Sigmoid colon (tissue), 6 donors: ENCODE measurements at regions not wholly inside any gene's neighbourhood (a gene's known extent, or its start where the extent isn't known, plus 50 kb on each side); places are given as distances from the start of the nearest gene placed in this dataset.

ENCODE experiments used
- DNase-seq: peaks from one replicate; pipeline ENCODE4 v3.0.0-alpha.2; 2019
- H3K27ac ChIP-seq, 4 donors: fragments of 200-600 bp; sonication (generic); one replicate each; pipeline ENCODE4 v1.5.1; 2016 to 2019; ENCODE audit warnings: mild to moderate bottlenecking in 1 of 4
- H3K27me3 ChIP-seq, 3 donors: fragments of 200-600 bp; sonication (generic); one replicate each; pipeline ENCODE4 v1.5.1; 2019; ENCODE audit warnings: mild to moderate bottlenecking in 1 of 3
- H3K36me3 ChIP-seq, 4 donors: fragments of 200-600 bp; sonication (generic); one replicate each; pipeline ENCODE4 v1.5.1; 2016 to 2019
- H3K4me1 ChIP-seq, 4 donors: fragments of 200-600 bp; sonication (generic); one replicate each; pipeline ENCODE4 v1.5.1; 2017 to 2019
- H3K4me3 ChIP-seq, 4 donors: fragments of 200-600 bp; sonication (generic); one replicate each; pipeline ENCODE4 v1.5.1; 2017 to 2019; ENCODE audit warnings: mild to moderate bottlenecking in 2 of 4, moderate library complexity in 1 of 4
- H3K9me3 ChIP-seq, 4 donors: fragments of 200-600 bp in 3 of 4; sonication (generic) in 3 of 4; one replicate each; pipeline versions ENCODE4 v1.5.1 to v1.6.1; 2013 to 2019
- EP300 ChIP-seq, 4 donors: sonication (generic); formaldehyde crosslinking; IDR thresholded peaks; one replicate each; pipeline ENCODE4 v1.6.1; 2017; ENCODE audit warnings: antibody characterized with exemption in 4 of 4
- POLR2A ChIP-seq, 2 donors: fragments of 450-650 bp; IDR thresholded peaks; one replicate each; pipeline ENCODE4 v1.6.1; 2016; ENCODE audit warnings: antibody characterized with exemption in 2 of 2, mild to moderate bottlenecking in 2 of 2, moderate library complexity in 2 of 2
- POLR2AphosphoS5 ChIP-seq, 4 donors: sonication (generic); formaldehyde crosslinking; IDR thresholded peaks; one replicate each; pipeline ENCODE4 v1.6.1; 2017; ENCODE audit warnings: antibody characterized with exemption in 4 of 4
- WGBS, 2 donors: extraction: QIAGEN DNeasy Blood & Tissue Kit; methylation state at CpG; one replicate each; pipeline ENCODE4 v1.1.7; 2013; 5-methylcytosine and 5-hydroxymethylcytosine counted together
- intact Hi-C: fragments of 100-400 bp; cut with DNase I; formaldehyde crosslinking; loops from one replicate; pipeline ENCODE4 v1.15.1; 2023
- TF ChIP-seq, protein P1 (sequence below), 4 experiments: fragments of 450-650 bp in 3 of 4; fragments of 200-600 bp in 1 of 4; IDR thresholded peaks; one replicate each; pipeline ENCODE4 v1.5.1; 2016 to 2019; ENCODE audit warnings: antibody characterized with exemption in 4 of 4, mild to moderate bottlenecking in 3 of 4, moderate library complexity in 2 of 4
- donor health status: healthy with polysubstance abuse.
- donor health status: healthy.

GRCh38 chr18:11553098-11553940 is 56.1 kb upstream of the SLC35G4 start:
- no peaks in the 10 kb centered on the region for H3K27me3 ChIP-seq
- TF ChIP-seq POLR2A (IDR thresholded peaks at IDR 0.05), result no peak
- TF ChIP-seq POLR2AphosphoS5 (IDR thresholded peaks at IDR 0.05), result no peak
- TF ChIP-seq, protein P1, sequence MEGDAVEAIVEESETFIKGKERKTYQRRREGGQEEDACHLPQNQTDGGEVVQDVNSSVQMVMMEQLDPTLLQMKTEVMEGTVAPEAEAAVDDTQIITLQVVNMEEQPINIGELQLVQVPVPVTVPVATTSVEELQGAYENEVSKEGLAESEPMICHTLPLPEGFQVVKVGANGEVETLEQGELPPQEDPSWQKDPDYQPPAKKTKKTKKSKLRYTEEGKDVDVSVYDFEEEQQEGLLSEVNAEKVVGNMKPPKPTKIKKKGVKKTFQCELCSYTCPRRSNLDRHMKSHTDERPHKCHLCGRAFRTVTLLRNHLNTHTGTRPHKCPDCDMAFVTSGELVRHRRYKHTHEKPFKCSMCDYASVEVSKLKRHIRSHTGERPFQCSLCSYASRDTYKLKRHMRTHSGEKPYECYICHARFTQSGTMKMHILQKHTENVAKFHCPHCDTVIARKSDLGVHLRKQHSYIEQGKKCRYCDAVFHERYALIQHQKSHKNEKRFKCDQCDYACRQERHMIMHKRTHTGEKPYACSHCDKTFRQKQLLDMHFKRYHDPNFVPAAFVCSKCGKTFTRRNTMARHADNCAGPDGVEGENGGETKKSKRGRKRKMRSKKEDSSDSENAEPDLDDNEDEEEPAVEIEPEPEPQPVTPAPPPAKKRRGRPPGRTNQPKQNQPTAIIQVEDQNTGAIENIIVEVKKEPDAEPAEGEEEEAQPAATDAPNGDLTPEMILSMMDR (IDR thresholded peaks at IDR 0.05), result peak; percentile 64 to 83 (median 74)
- TF ChIP-seq EP300 (IDR thresholded peaks at IDR 0.05), result no peak
- WGBS, 2 donors, result 29 to 32% methylated on average over 8 of the region's 8 CpGs
- no peak overlapping the region for H3K27ac ChIP-seq
- intact Hi-C loops, result loop anchor here (5.0 kb wide), 2 partner anchors 701 to 991 kb away; no protein-coding TSS in a partner anchor
- H3K9me3 ChIP-seq, result no peaks in the 10 kb centered on the region
- no peaks in the 10 kb centered on the region for H3K4me1 ChIP-seq
- DNase-seq, result no peak
- no peak overlapping the region for H3K4me3 ChIP-seq
- H3K36me3 ChIP-seq, result no peaks in the 10 kb centered on the region

GRCh38 chr18:11548916-11549551 is 60.4 kb upstream of the SLC35G4 start:
- Histone ChIP-seq H3K4me3 (no peak overlapping the region), H3K9me3 (peaks cover 0 to 8% (median 5%) of the 10 kb centered on the region in 4 donors), H3K27ac (no peak overlapping the region), H3K36me3 (no peaks in the 10 kb centered on the region), H3K4me1 (no peaks in the 10 kb centered on the region), H3K27me3 (no peaks in the 10 kb centered on the region)
- no peak for DNase-seq
- no peak for TF ChIP-seq POLR2AphosphoS5 (IDR thresholded peaks at IDR 0.05)
- TF ChIP-seq POLR2A (IDR thresholded peaks at IDR 0.05), result no peak
- TF ChIP-seq, protein P1 (IDR thresholded peaks at IDR 0.05), result no peak
- TF ChIP-seq EP300 (IDR thresholded peaks at IDR 0.05), result no peak
- intact Hi-C loops, result no loop called here
- WGBS, 2 donors, result 79% methylated on average over 7 of the region's 7 CpGs

DNA sequence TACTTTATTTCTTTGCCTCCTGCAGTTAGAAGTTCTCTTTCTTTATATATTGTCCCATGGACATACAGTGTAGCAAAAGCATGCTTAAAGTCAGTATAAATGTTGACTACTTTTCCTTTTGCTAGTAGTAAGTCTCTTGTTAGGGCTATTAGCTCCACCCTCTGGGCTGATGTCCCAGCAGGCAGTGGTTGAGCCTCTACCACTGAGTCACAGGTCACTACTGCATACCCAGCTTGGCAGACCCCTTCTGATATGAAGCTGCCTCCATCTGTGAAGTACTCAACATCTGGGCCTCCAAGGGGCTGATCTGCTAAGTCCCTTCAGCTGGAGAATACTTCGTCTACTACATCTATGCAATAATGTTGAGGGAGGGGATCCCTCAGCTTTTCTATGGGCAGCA is 61.0 kb upstream of the SLC35G4 start:
- Histone ChIP-seq H3K27ac (no peak overlapping the region), H3K4me3 (no peak overlapping the region), H3K36me3 (no peaks in the 10 kb centered on the region), H3K4me1 (no peaks in the 10 kb centered on the region), H3K9me3 (peaks cover 0 to 9% (median 5%) of the 10 kb centered on the region in 4 donors), H3K27me3 (no peaks in the 10 kb centered on the region)
- intact Hi-C loops, result no loop called here
- 53 to 65% methylated on average over 1 of the region's 1 CpG for WGBS, 2 donors
- TF ChIP-seq POLR2AphosphoS5 (IDR thresholded peaks at IDR 0.05), result no peak
- TF ChIP-seq, protein P1 (IDR thresholded peaks at IDR 0.05), result no peak
- TF ChIP-seq EP300 (IDR thresholded peaks at IDR 0.05), result no peak
- no peak for TF ChIP-seq POLR2A (IDR thresholded peaks at IDR 0.05)
- no peak for DNase-seq

GRCh38 chr18:11544060-11544633 is 65.2 kb upstream of the SLC35G4 start:
- H3K36me3 ChIP-seq, result no peaks in the 10 kb centered on the region
- no peaks in the 10 kb centered on the region for H3K27me3 ChIP-seq
- intact Hi-C loops, result no loop called here
- no peak for DNase-seq
- H3K4me3 ChIP-seq, result no peak overlapping the region
- H3K4me1 ChIP-seq, result no peaks in the 10 kb centered on the region
- peaks cover 0 to 9% (median 5%) of the 10 kb centered on the region in 4 donors for H3K9me3 ChIP-seq
- TF ChIP-seq, protein P1 (IDR thresholded peaks at IDR 0.05), result no peak
- TF ChIP-seq POLR2AphosphoS5 (IDR thresholded peaks at IDR 0.05) (no peak), POLR2A (IDR thresholded peaks at IDR 0.05) (no peak), EP300 (IDR thresholded peaks at IDR 0.05) (no peak)
- WGBS, 2 donors, result 81 to 84% methylated on average over 4 of the region's 4 CpGs
- H3K27ac ChIP-seq, result no peak overlapping the region
